ENCODE measurements at regions not wholly inside any gene's neighbourhood (a gene's known extent, or its start where the extent isn't known, plus 50 kb on each side); places are given as distances from the start of the nearest gene placed in this dataset.

GRCh38 chr4:136748165-136748564 is 784.1 kb downstream of the PCDH18 start:
- Histone ChIP-seq H3K9me3 (ENCODE audit: low read length) (peaks cover 16% of the 10 kb centered on the region), H4K20me1 (ENCODE audit: insufficient read depth, low read depth, low read length) (no peaks in the 10 kb centered on the region), H3K9me2 (replicated peaks; ENCODE audit: insufficient read depth, low read length) (no peaks in the 10 kb centered on the region), H3K4me3 (ENCODE audit: low read length) (no peak overlapping the region), H3K79me2 (ENCODE audit: low read length) (no peaks in the 10 kb centered on the region), H3K27ac (ENCODE audit: low read length) (no peak overlapping the region), H3K4me2 (ENCODE audit: low read depth, low read length, poor library complexity, severe bottlenecking) (no peak overlapping the region), H3K27me3 (ENCODE audit: low read length) (no peaks in the 10 kb centered on the region), H3K36me3 (ENCODE audit: insufficient read depth, low read length) (no peaks in the 10 kb centered on the region), H3K9ac (ENCODE audit: low read length) (no peak overlapping the region), H2AFZ (ENCODE audit: low read length) (no peak overlapping the region), H3K4me1 (ENCODE audit: low read length) (no peaks in the 10 kb centered on the region)
- no peak for DNase-seq

DNA sequence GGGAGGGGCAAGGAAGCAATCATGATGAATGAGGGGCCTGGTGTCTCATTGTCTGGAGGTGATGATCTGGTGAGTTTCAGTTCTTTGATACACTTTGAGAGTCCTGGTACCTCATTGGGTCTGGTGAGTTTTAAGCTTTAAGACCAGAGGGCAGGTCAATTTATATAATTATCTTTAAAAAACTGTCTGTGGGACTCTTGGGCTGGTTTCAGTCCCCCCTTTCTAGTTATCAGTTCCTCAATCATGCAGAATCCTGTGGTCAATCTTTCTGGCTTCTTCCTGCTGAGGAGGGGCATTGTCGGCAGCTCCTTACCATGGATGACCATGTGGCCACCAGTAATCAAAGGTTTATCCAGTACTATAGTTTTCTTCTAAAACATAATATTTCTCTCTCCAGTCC is 789.1 kb downstream of the PCDH18 start:
- Histone ChIP-seq H3K9me2 (replicated peaks; ENCODE audit: insufficient read depth, low read length) (no peaks in the 10 kb centered on the region), H3K4me1 (ENCODE audit: low read length) (no peaks in the 10 kb centered on the region), H3K4me3 (ENCODE audit: low read length) (no peak overlapping the region), H2AFZ (ENCODE audit: low read length) (no peak overlapping the region), H3K27me3 (ENCODE audit: low read length) (no peaks in the 10 kb centered on the region), H3K9ac (ENCODE audit: low read length) (no peak overlapping the region), H3K79me2 (ENCODE audit: low read length) (no peaks in the 10 kb centered on the region), H3K4me2 (ENCODE audit: low read depth, low read length, poor library complexity, severe bottlenecking) (no peak overlapping the region), H3K9me3 (ENCODE audit: low read length) (peaks cover 11% of the 10 kb centered on the region), H4K20me1 (ENCODE audit: insufficient read depth, low read depth, low read length) (no peaks in the 10 kb centered on the region), H3K36me3 (ENCODE audit: insufficient read depth, low read length) (no peaks in the 10 kb centered on the region), H3K27ac (ENCODE audit: low read length) (no peak overlapping the region)
- DNase-seq = no peak

DNA sequence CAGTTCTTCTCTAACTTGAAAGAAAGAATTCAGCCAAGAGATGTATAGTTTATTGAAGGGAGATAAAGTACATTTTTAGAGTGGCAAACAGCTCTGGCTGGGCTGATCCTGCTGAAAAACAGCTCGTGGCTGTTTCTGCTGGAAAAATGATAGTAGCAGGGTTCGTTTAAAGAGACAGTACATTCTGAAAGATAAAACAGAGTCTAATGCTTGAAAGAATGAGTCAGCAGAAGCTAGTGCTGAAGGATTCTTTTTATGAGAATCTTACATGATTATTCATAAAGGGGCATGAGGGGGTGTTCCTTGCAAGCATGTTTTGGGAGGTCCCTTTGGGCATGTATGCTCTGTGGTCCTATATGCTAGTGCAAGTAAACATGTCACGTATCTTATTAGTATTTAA is 790.0 kb downstream of the PCDH18 start:
- H2AFZ ChIP-seq (ENCODE audit: low read length) = no peak overlapping the region
- no peaks in the 10 kb centered on the region for H3K36me3 ChIP-seq (ENCODE audit: insufficient read depth, low read length)
- no peaks in the 10 kb centered on the region for H3K27me3 ChIP-seq (ENCODE audit: low read length)
- no peaks in the 10 kb centered on the region for H4K20me1 ChIP-seq (ENCODE audit: insufficient read depth, low read depth, low read length)
- no peak overlapping the region for H3K4me2 ChIP-seq (ENCODE audit: low read depth, low read length, poor library complexity, severe bottlenecking)
- no peaks in the 10 kb centered on the region for H3K9me2 ChIP-seq (replicated peaks; ENCODE audit: insufficient read depth, low read length)
- no peaks in the 10 kb centered on the region for H3K4me1 ChIP-seq (ENCODE audit: low read length)
- no peaks in the 10 kb centered on the region for H3K79me2 ChIP-seq (ENCODE audit: low read length)
- H3K9ac ChIP-seq (ENCODE audit: low read length) = no peak overlapping the region
- H3K9me3 ChIP-seq (ENCODE audit: low read length) = peaks cover 9% of the 10 kb centered on the region
- H3K27ac ChIP-seq (ENCODE audit: low read length) = no peak overlapping the region
- no peak overlapping the region for H3K4me3 ChIP-seq (ENCODE audit: low read length)
- DNase-seq = no peak

DNA sequence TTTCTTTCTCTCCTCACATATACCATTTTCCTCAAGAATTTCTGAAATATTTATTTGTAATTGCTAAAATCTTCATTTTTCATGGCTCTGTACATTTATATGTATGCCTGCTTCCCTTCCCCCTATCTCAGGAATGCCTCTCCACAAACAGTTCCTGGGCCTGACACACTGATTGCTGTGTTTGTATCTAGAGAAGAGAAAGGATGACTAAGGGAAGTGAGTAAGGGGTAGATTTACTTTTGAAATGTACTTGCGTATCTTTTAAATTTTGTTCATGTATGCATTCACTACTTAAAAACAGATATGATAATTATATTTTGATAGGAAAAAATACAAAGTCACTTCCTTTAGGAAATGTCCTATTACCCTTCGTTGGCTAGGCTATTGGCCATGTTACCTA is 790.8 kb downstream of the PCDH18 start:
- Histone ChIP-seq H3K9me3 (ENCODE audit: low read length) (peaks cover 9% of the 10 kb centered on the region), H2AFZ (ENCODE audit: low read length) (no peak overlapping the region), H3K4me2 (ENCODE audit: low read depth, low read length, poor library complexity, severe bottlenecking) (no peak overlapping the region), H3K27ac (ENCODE audit: low read length) (no peak overlapping the region), H3K9ac (ENCODE audit: low read length) (no peak overlapping the region), H4K20me1 (ENCODE audit: insufficient read depth, low read depth, low read length) (no peaks in the 10 kb centered on the region), H3K4me1 (ENCODE audit: low read length) (no peaks in the 10 kb centered on the region), H3K9me2 (replicated peaks; ENCODE audit: insufficient read depth, low read length) (no peaks in the 10 kb centered on the region), H3K27me3 (ENCODE audit: low read length) (no peaks in the 10 kb centered on the region), H3K79me2 (ENCODE audit: low read length) (no peaks in the 10 kb centered on the region), H3K36me3 (ENCODE audit: insufficient read depth, low read length) (no peaks in the 10 kb centered on the region), H3K4me3 (ENCODE audit: low read length) (no peak overlapping the region)
- no peak for DNase-seq

DNA sequence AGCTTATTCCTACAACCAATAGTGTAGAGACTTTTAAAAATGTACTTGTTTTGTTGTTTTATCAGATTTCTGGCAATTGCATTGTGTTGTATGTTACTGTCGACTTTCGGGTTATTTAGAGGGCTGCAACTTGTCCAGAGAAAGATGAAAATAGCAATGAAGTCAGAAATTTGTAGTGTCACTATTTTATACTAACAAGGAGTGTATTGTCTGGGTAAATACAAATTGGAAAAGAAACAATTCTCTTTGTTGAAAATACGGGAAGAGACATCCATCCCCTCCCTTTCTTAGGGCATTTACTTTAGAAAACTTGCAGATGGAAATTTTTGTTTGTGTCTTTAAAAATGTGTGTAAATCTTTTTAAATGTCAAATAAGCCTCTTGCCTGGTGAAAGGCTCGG is 792.0 kb downstream of the PCDH18 start:
- Histone ChIP-seq H3K27me3 (ENCODE audit: low read length) (no peaks in the 10 kb centered on the region), H2AFZ (ENCODE audit: low read length) (no peak overlapping the region), H3K4me2 (ENCODE audit: low read depth, low read length, poor library complexity, severe bottlenecking) (no peak overlapping the region), H4K20me1 (ENCODE audit: insufficient read depth, low read depth, low read length) (no peaks in the 10 kb centered on the region), H3K27ac (ENCODE audit: low read length) (no peak overlapping the region), H3K36me3 (ENCODE audit: insufficient read depth, low read length) (no peaks in the 10 kb centered on the region), H3K9me3 (ENCODE audit: low read length) (peaks cover 7% of the 10 kb centered on the region), H3K79me2 (ENCODE audit: low read length) (no peaks in the 10 kb centered on the region), H3K9me2 (replicated peaks; ENCODE audit: insufficient read depth, low read length) (no peaks in the 10 kb centered on the region), H3K4me3 (ENCODE audit: low read length) (no peak overlapping the region), H3K9ac (ENCODE audit: low read length) (no peak overlapping the region), H3K4me1 (ENCODE audit: low read length) (no peaks in the 10 kb centered on the region)
- no peak for DNase-seq

DNA sequence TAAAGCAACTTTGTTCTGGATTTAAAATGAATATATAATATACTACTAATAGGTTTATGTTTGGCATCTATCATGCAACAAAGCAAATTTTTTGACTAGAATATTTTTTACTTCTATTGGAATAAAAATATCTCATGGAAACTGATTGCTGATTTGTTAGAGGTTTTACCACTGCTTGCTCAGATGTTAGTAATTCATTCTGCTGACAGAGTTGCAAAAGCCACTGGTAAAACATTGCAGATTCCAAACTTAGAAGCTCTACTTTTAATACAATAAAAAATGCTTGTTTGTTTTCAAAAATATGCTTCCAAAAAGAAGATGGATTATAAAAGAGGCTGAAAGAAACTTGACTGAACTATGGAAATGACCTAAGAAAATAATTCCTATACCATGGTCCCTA is 795.2 kb downstream of the PCDH18 start:
- Histone ChIP-seq H3K9ac (ENCODE audit: low read length) (no peak overlapping the region), H3K4me1 (ENCODE audit: low read length) (no peaks in the 10 kb centered on the region), H3K9me2 (replicated peaks; ENCODE audit: insufficient read depth, low read length) (no peaks in the 10 kb centered on the region), H3K36me3 (ENCODE audit: insufficient read depth, low read length) (no peaks in the 10 kb centered on the region), H3K27me3 (ENCODE audit: low read length) (no peaks in the 10 kb centered on the region), H2AFZ (ENCODE audit: low read length) (no peak overlapping the region), H3K79me2 (ENCODE audit: low read length) (no peaks in the 10 kb centered on the region), H3K4me3 (ENCODE audit: low read length) (no peak overlapping the region), H3K4me2 (ENCODE audit: low read depth, low read length, poor library complexity, severe bottlenecking) (no peak overlapping the region), H3K27ac (ENCODE audit: low read length) (no peak overlapping the region), H3K9me3 (ENCODE audit: low read length) (peaks cover 3% of the 10 kb centered on the region), H4K20me1 (ENCODE audit: insufficient read depth, low read depth, low read length) (no peaks in the 10 kb centered on the region)
- DNase-seq = no peak

- Histone ChIP-seq H3K4me1 (ENCODE audit: low read length) (no peaks in the 10 kb centered on the region), H3K36me3 (ENCODE audit: insufficient read depth, low read length) (no peaks in the 10 kb centered on the region), H3K27me3 (ENCODE audit: low read length) (no peaks in the 10 kb centered on the region), H3K9me3 (ENCODE audit: low read length) (peaks cover 3% of the 10 kb centered on the region), H4K20me1 (ENCODE audit: insufficient read depth, low read depth, low read length) (no peaks in the 10 kb centered on the region), H3K79me2 (ENCODE audit: low read length) (no peaks in the 10 kb centered on the region), H3K4me3 (ENCODE audit: low read length) (no peak overlapping the region), H2AFZ (ENCODE audit: low read length) (no peak overlapping the region), H3K9me2 (replicated peaks; ENCODE audit: insufficient read depth, low read length) (no peaks in the 10 kb centered on the region), H3K27ac (ENCODE audit: low read length) (no peak overlapping the region), H3K4me2 (ENCODE audit: low read depth, low read length, poor library complexity, severe bottlenecking) (no peak overlapping the region), H3K9ac (ENCODE audit: low read length) (no peak overlapping the region)
- DNase-seq = no peak
Observed at GRCh38 chr4:136731025-136731424, 801.3 kb downstream of the PCDH18 start.

DNA sequence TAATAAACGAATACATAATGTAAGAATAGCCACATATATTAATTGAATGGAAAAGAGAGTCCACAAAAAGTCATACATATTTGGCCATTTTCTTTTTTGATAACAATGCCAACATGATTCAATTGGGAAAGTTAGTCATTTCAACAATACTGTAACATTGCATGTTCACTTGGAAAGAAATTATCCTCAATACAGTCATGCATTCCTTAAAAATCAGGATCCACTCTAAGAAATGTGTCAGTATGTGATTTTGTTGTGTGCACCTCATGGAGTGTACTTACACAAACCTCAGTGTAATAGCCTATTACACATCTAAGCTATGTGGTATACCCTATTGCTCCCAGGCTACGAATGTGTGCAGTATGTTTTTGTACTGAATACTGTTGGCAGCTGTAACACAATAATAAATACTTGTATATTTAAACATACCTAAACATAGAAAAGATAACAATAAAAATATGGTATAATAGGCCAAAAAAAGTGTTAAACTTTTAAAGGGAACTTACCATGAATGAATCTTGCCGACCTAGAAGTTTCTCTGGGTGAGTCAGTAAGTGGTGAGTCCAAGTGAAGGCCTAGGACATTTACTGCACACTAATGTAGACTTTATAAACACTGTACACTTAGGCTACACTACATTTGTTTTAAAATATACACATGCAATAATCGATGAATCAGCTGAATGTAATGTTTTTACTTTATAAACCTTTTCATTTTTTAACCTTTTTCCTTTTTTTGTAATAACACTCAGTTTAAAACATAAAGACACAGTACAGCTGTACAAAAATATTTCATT is 806.8 kb downstream of the PCDH18 start:
- no peaks in the 10 kb centered on the region for H3K36me3 ChIP-seq (ENCODE audit: insufficient read depth, low read length)
- no peaks in the 10 kb centered on the region for H4K20me1 ChIP-seq (ENCODE audit: insufficient read depth, low read depth, low read length)
- no peak overlapping the region for H3K4me2 ChIP-seq (ENCODE audit: low read depth, low read length, poor library complexity, severe bottlenecking)
- 0 out of 2 replicates have a peak, but pooled peaks cover 2% of the 10 kb centered on the region for H3K9me2 ChIP-seq (replicated peaks; ENCODE audit: insufficient read depth, low read length)
- no peak overlapping the region for H3K4me3 ChIP-seq (ENCODE audit: low read length)
- H3K9ac ChIP-seq (ENCODE audit: low read length) = no peak overlapping the region
- H2AFZ ChIP-seq (ENCODE audit: low read length) = no peak overlapping the region
- H3K4me1 ChIP-seq (ENCODE audit: low read length) = no peaks in the 10 kb centered on the region
- H3K27ac ChIP-seq (ENCODE audit: low read length) = no peak overlapping the region
- no peaks in the 10 kb centered on the region for H3K79me2 ChIP-seq (ENCODE audit: low read length)
- no peak for DNase-seq
- no peaks in the 10 kb centered on the region for H3K27me3 ChIP-seq (ENCODE audit: low read length)
- peaks cover 8% of the 10 kb centered on the region for H3K9me3 ChIP-seq (ENCODE audit: low read length)
